ENCODE measurements at regions not wholly inside any gene's neighbourhood (a gene's known extent, or its start where the extent isn't known, plus 50 kb on each side); places are given as distances from the start of the nearest gene placed in this dataset.

DNA sequence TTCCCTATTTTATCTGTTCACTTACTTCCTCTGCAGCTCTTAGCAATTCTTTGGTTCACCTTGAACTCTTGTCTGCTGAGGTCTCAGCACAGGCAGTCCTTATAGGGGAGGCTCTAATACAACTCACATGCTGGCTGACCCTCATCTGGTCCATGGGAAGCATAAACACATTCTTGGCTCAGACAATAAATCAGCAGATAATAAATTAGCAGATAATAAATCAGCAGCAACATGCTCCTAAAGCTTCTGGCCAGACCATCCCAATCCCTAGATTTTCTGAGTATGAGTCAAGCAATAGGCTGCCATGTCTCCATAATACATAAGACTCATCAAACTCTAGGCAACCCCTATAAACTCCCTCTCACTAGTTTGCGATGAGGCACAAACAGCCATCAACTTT, 208.6 kb upstream of the STEAP4 start:
- TF ChIP-seq, protein P1, sequence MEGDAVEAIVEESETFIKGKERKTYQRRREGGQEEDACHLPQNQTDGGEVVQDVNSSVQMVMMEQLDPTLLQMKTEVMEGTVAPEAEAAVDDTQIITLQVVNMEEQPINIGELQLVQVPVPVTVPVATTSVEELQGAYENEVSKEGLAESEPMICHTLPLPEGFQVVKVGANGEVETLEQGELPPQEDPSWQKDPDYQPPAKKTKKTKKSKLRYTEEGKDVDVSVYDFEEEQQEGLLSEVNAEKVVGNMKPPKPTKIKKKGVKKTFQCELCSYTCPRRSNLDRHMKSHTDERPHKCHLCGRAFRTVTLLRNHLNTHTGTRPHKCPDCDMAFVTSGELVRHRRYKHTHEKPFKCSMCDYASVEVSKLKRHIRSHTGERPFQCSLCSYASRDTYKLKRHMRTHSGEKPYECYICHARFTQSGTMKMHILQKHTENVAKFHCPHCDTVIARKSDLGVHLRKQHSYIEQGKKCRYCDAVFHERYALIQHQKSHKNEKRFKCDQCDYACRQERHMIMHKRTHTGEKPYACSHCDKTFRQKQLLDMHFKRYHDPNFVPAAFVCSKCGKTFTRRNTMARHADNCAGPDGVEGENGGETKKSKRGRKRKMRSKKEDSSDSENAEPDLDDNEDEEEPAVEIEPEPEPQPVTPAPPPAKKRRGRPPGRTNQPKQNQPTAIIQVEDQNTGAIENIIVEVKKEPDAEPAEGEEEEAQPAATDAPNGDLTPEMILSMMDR (IDR thresholded peaks at IDR 0.05): no peak
- no peak for TF ChIP-seq POLR2A (IDR thresholded peaks at IDR 0.05)
- no peak for TF ChIP-seq EP300 (IDR thresholded peaks at IDR 0.05)

All from tibial nerve (tissue), 4 donors.